GM12878 (cell line): ENCODE measurements at regions not wholly inside any gene's neighbourhood (a gene's known extent, or its start where the extent isn't known, plus 50 kb on each side); places are given as distances from the start of the nearest gene placed in this dataset.
"Not testable (repeated sequence)": the region's sequence is repeated elsewhere in the genome, so short reads cannot be mapped to it uniquely, and the experiment has no call there.

Source experiments
- ATAC-seq: fragments of 200-7000 bp; cut with Tn5 transposase; 3 replicates; pipeline ENCODE4 v1.9.1; 2020; ENCODE audit warnings: mild to moderate bottlenecking, moderate library complexity
- BruUV-seq: library from RNA; stranded (reverse); fragments of 400-500 nt; replicated peaks from 2 replicates; lab custom pipeline; 2021; lab: Mats Ljungman, UMichigan
- CTCF ChIA-PET: fragments of 300-600 bp; sonication (Branson Sonifier 250); formaldehyde crosslinking; extraction: SDS; loops from one replicate; lab custom pipeline; 2021; ENCODE audit warnings: inconsistent platforms; lab: Yijun Ruan, JAX
- POLR2A ChIA-PET: fragments of 350-600 bp; formaldehyde crosslinking; extraction: SDS; loops from one replicate; lab custom pipeline; 2021; ENCODE audit warnings: inconsistent platforms; lab: Charles Lee
- RAD21 ChIA-PET: fragments of 300-600 bp; sonication (Branson Sonifier 250); formaldehyde crosslinking; loops from one replicate; lab custom pipeline; 2023; ENCODE audit warnings: antibody characterized with exemption; ENCODE audit not compliant: unreplicated experiment; lab: Charles Lee
- SMC1A ChIA-PET: fragments of 300-600 bp; sonication (Branson Sonifier 250); formaldehyde crosslinking; loops from one replicate; lab custom pipeline; 2023; ENCODE audit not compliant: unreplicated experiment, uncharacterized antibody; lab: Charles Lee
- DNase-seq: peaks from one replicate; pipeline ENCODE4 v3.0.0-alpha.2; 2011; ENCODE audit warnings: low read depth, low spot score
- FAIRE-seq: peaks from 3 replicates; lab custom pipeline; 2011; peaks lifted over from hg19 to GRCh38; lab: Jason Lieb, UNC
- H2AFZ ChIP-seq: 2 replicates; pipeline ENCODE4 v1.6.0; 2011; ENCODE audit warnings: low read depth, low read length, control low read depth; ENCODE audit not compliant: control insufficient read depth
- H3K27ac ChIP-seq: 2 replicates; pipeline ENCODE4 v1.5.1; 2011; ENCODE audit warnings: control low read depth; ENCODE audit not compliant: control insufficient read depth, insufficient read depth
- H3K27me3 ChIP-seq, 2 experiments: replicated peaks in 1 of 2; 2 replicates each; pipeline versions ENCODE4 v1.6.0 to v1.6.1; 2011; ENCODE audit warnings: low read length in 1 of 2; ENCODE audit not compliant: control insufficient read depth in 2 of 2, insufficient read depth in 2 of 2
- H3K36me3 ChIP-seq, 2 experiments: 2 replicates each; pipeline ENCODE4 v1.5.1; 2011; ENCODE audit warnings: low read length in 1 of 2; ENCODE audit not compliant: control insufficient read depth in 2 of 2, insufficient read depth in 2 of 2
- H3K4me1 ChIP-seq: 2 replicates; pipeline ENCODE4 v1.6.1; 2011; ENCODE audit warnings: mild to moderate bottlenecking, low read length, moderate library complexity, mixed read lengths; ENCODE audit not compliant: control insufficient read depth, insufficient read depth
- H3K4me2 ChIP-seq: 2 replicates; pipeline ENCODE4 v1.6.0; 2011; ENCODE audit warnings: control low read depth; ENCODE audit not compliant: control insufficient read depth, insufficient read depth
- H3K4me3 ChIP-seq: fragments of 200-600 bp; sonication (generic); 2 replicates; pipeline ENCODE4 v1.5.1; 2016
- H3K79me2 ChIP-seq: 2 replicates; pipeline ENCODE4 v1.6.0; 2011; ENCODE audit warnings: low read length; ENCODE audit not compliant: control insufficient read depth, insufficient read depth
- H3K9ac ChIP-seq: 2 replicates; pipeline ENCODE4 v1.8.0; 2011; ENCODE audit warnings: low read length, control low read depth, mixed read lengths; ENCODE audit not compliant: control insufficient read depth, insufficient read depth
- H3K9me3 ChIP-seq: replicated peaks from 3 replicates; pipeline ENCODE4 v1.5.1; 2011; ENCODE audit warnings: mild to moderate bottlenecking, low read length; ENCODE audit not compliant: control insufficient read depth, insufficient read depth
- H4K20me1 ChIP-seq: 2 replicates; pipeline ENCODE4 v1.6.0; 2011; ENCODE audit not compliant: control insufficient read depth, insufficient read depth
- WGBS: methylation state at CpG from one replicate; pipeline ENCODE4 v1.1.6; 2016; ENCODE audit warnings: low lambda C conversion rate; ENCODE audit not compliant: insufficient replicate concordance, insufficient coverage; ENCODE audit errors: missing lambda C conversion rate; 5-methylcytosine and 5-hydroxymethylcytosine counted together
- in situ Hi-C: fragments of 300-500 bp; cut with MboI; formaldehyde crosslinking; loops from 9 replicates; pipeline ENCODE4 v1.14.3; 2018; ENCODE audit warnings: mixed read lengths
- intact Hi-C: fragments of 100-400 bp; cut with micrococcal nuclease; formaldehyde crosslinking; loops from one replicate; pipeline ENCODE4 v1.14.2; 2022; ENCODE audit not compliant: unreplicated experiment

DNA sequence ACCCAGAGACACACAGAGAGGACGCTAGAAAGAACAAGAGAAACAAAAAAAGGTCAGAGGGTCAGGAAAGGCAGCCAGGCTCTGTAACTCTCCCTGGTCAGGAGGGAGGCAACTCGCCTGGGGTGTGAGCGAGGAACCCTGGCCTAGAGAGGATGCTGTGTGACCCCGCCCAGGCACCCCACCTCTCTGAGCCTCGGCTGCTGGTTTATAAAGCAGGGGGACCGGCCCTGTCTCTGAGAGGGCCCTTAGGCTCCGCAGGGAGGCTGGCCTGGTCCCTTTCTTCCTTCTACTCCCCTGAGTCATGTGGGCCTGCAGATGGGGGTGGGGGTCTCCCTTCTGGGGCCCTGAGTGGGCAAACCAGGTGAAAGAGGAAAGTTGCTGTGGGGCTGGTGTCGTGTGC, 81.3 kb upstream of the GOLGA6L4 start:
- H3K4me1 ChIP-seq, intact Hi-C loops, in situ Hi-C loops, H3K9ac ChIP-seq, H3K27me3 ChIP-seq, H3K9me3 ChIP-seq, POLR2A ChIA-PET, BruUV-seq, H2AFZ ChIP-seq, DNase-seq, H3K27ac ChIP-seq, H3K4me2 ChIP-seq, SMC1A ChIA-PET, H3K79me2 ChIP-seq, CTCF ChIA-PET, ATAC-seq, FAIRE-seq, H3K36me3 ChIP-seq, RAD21 ChIA-PET, H4K20me1 ChIP-seq, H3K4me3 ChIP-seq: not testable (repeated sequence)
- 31% methylated on average over 8 of the region's 8 CpGs for WGBS

DNA sequence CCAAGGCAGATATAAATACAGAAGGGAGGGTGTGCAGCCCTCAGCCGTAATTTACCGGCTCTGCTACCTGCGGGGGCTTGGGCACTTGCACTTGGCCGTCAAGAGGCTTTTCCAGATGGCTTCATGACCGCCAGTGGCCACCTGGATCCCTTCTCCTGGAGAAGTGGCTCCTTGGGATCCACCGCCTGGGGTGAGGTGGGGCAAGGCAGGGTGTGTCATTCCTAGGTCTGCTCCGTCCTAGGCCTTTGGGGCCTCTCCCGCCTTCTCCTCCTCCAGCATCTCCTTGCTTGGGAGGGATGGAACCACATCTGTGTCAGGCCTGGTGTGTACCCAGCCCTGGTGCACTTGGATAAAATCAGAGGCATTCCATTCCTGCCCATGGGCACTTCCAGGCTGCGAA, 80.8 kb upstream of the GOLGA6L4 start:
- CTCF ChIA-PET, H3K9me3 ChIP-seq, ATAC-seq, H3K36me3 ChIP-seq, H3K27ac ChIP-seq, H3K4me2 ChIP-seq, in situ Hi-C loops, H2AFZ ChIP-seq, H4K20me1 ChIP-seq, H3K27me3 ChIP-seq, SMC1A ChIA-PET, H3K9ac ChIP-seq, H3K4me3 ChIP-seq, intact Hi-C loops, H3K79me2 ChIP-seq, H3K4me1 ChIP-seq, RAD21 ChIA-PET, POLR2A ChIA-PET, DNase-seq, FAIRE-seq, BruUV-seq: not testable (repeated sequence)
- 50% methylated on average over 8 of the region's 9 CpGs for WGBS

DNA sequence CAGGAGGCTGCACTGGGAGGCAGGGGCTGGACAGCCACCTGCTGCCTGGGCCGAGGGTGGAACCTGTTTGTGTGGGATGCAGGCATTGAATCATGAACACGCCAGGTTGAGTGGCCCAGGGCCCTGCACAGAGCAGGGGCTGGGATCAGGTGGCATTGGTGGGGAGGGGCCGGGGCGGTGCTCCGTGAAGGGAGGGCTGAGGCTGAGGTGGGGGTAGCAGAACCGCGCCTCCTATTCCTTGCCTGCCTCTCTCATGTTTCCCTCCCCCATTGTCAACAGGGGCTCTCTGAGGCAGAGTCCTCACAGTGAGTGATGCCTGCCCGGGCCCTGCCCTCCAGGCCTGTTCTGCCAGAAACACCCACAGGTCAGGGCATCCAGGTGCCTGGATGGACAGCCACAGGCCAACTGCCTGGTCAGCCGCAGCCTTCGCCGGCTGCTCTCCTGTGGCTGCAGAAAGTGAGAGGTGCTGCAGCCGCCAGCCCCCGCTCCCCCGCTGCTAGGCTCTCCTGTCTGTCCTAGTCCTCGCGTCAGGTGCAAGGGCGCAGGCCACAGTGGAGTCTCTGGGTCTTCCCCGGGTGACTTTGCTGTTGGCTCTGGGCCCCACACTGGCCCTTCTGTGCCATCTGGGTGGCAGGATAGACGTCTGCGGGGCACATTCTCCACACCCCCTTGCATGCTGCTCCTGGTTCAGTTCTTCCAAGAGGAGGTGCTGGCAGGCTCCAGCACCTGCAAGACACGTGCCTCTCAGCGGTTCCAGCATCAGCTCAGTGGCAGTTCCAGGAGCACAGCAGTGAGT, 79.6 kb upstream of the GOLGA6L4 start:
- POLR2A ChIA-PET, H4K20me1 ChIP-seq, H3K4me2 ChIP-seq, BruUV-seq, in situ Hi-C loops, H3K9me3 ChIP-seq, H3K36me3 ChIP-seq, intact Hi-C loops, RAD21 ChIA-PET, DNase-seq, CTCF ChIA-PET, ATAC-seq, SMC1A ChIA-PET, H3K79me2 ChIP-seq, H3K27ac ChIP-seq, H3K9ac ChIP-seq, H3K4me3 ChIP-seq, H3K27me3 ChIP-seq, H2AFZ ChIP-seq, H3K4me1 ChIP-seq: not testable (repeated sequence)
- 66% methylated on average over 15 of the region's 22 CpGs for WGBS
- peak; percentile 23 for FAIRE-seq

DNA sequence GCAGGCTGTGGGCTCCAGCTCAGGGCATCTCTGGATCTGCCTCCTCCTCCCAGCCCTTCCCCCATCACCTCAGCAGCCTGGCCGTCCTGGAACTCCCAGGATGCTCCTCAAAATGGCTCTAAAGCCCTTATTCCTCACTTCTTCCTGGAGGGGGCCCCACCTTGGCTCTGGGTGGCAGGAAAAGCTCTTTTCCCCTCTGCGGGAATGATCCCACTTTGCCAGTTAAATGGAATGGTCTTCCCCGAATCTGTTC, 79.1 kb upstream of the GOLGA6L4 start:
- in situ Hi-C loops, FAIRE-seq, H3K4me1 ChIP-seq, H3K27me3 ChIP-seq, H3K4me2 ChIP-seq, SMC1A ChIA-PET, H3K9ac ChIP-seq, RAD21 ChIA-PET, H3K36me3 ChIP-seq, DNase-seq, ATAC-seq, intact Hi-C loops, BruUV-seq, CTCF ChIA-PET, H3K9me3 ChIP-seq, POLR2A ChIA-PET, H4K20me1 ChIP-seq, H3K27ac ChIP-seq, H2AFZ ChIP-seq, H3K4me3 ChIP-seq, H3K79me2 ChIP-seq: not testable (repeated sequence)
- WGBS: 49% methylated on average over 3 of the region's 3 CpGs
